NCI-H524 (cell line): ENCODE measurements at regions not wholly inside any gene's neighbourhood (a gene's known extent, or its start where the extent isn't known, plus 50 kb on each side); places are given as distances from the start of the nearest gene placed in this dataset.
A peak's percentile ranks its signal among the peaks of the same experiment; 100 is the strongest.
"Not testable (repeated sequence)": the region's sequence is repeated elsewhere in the genome, so short reads cannot be mapped to it uniquely, and the experiment has no call there.

Experiments used
- DNase-seq, 2 experiments: peaks; one replicate each; lab custom pipeline; 2025; lab: John Stamatoyannopoulos, UW

GRCh38 chr17:15860774-15861173 is 84.2 kb upstream of the ADORA2B start:
- not testable (repeated sequence) for DNase-seq

GRCh38 chr17:15864061-15864460 is 80.9 kb upstream of the ADORA2B start:
- DNase-seq, result not testable (repeated sequence)

GRCh38 chr17:15864472-15864871 is 80.5 kb upstream of the ADORA2B start:
- DNase-seq, result peak; percentile 2 to 59

- not testable (repeated sequence) for DNase-seq
These were observed 78.9 kb upstream of the ADORA2B start for GRCh38 chr17:15866015-15866414.

- not testable (repeated sequence) for DNase-seq
These were observed 77.6 kb upstream of the ADORA2B start for GRCh38 chr17:15867331-15867730.

GRCh38 chr17:15869868-15870267 is 75.1 kb upstream of the ADORA2B start:
- DNase-seq, result not testable (repeated sequence)

- not testable (repeated sequence) for DNase-seq
These were observed 72.3 kb upstream of the ADORA2B start for GRCh38 chr17:15872677-15873076.

GRCh38 chr17:15877882-15878500 is 66.9 kb upstream of the ADORA2B start:
- DNase-seq, result not testable (repeated sequence)

- DNase-seq, result no peak
These were observed 62.7 kb upstream of the ADORA2B start for GRCh38 chr17:15882058-15882720.

GRCh38 chr17:15882777-15883176 is 62.2 kb upstream of the ADORA2B start:
- no peak for DNase-seq

GRCh38 chr17:15883617-15884111 is 61.3 kb upstream of the ADORA2B start:
- no peak for DNase-seq

GRCh38 chr17:15884731-15885130 is 60.2 kb upstream of the ADORA2B start:
- no peak for DNase-seq

GRCh38 chr17:15885770-15886169 is 59.2 kb upstream of the ADORA2B start:
- no peak for DNase-seq

GRCh38 chr17:15886221-15886620 is 58.7 kb upstream of the ADORA2B start:
- no peak for DNase-seq

GRCh38 chr17:15886804-15887203 is 58.1 kb upstream of the ADORA2B start:
- DNase-seq, result no peak

- no peak for DNase-seq
These were observed 56.5 kb upstream of the ADORA2B start for GRCh38 chr17:15888436-15888835.

- DNase-seq, result no peak
These were observed 54.5 kb upstream of the ADORA2B start for GRCh38 chr17:15890279-15890892.

- no peak for DNase-seq
These were observed 53.6 kb upstream of the ADORA2B start for GRCh38 chr17:15891318-15891717.

- no peak for DNase-seq
These were observed 52.7 kb upstream of the ADORA2B start for GRCh38 chr17:15892244-15892643.

- no peak for DNase-seq
These were observed 51.9 kb upstream of the ADORA2B start for GRCh38 chr17:15892731-15893657.

- no peak for DNase-seq
These were observed 51.3 kb upstream of the ADORA2B start for GRCh38 chr17:15893658-15894024.

- DNase-seq, result no peak
These were observed 50.7 kb upstream of the ADORA2B start for GRCh38 chr17:15894258-15894657.
